CD14-positive monocyte (primary cell): ENCODE measurements at regions not wholly inside any gene's neighbourhood (a gene's known extent, or its start where the extent isn't known, plus 50 kb on each side); places are given as distances from the start of the nearest gene placed in this dataset.

Source experiments
- DNase-seq, 3 donors: peaks; one replicate each; pipeline ENCODE4 v3.0.0-alpha.2; 2011 to 2022
- H2AFZ ChIP-seq: 2 replicates; pipeline ENCODE4 v1.6.0; 2012; ENCODE audit warnings: mild to moderate bottlenecking, low read depth, low read length, inconsistent platforms; ENCODE audit not compliant: insufficient read depth, poor library complexity, severe bottlenecking
- H3K27ac ChIP-seq, 2 donors: 1 replicate in 1 of 2; 2 replicates in 1 of 2; pipeline ENCODE4 v1.5.1; 2012 to 2013; ENCODE audit warnings: low read length in 2 of 2, control low read depth in 1 of 2, inconsistent platforms in 1 of 2, low read depth in 1 of 2, mild to moderate bottlenecking in 1 of 2
- H3K27me3 ChIP-seq, 2 donors: one replicate each; pipeline versions ENCODE4 v1.6.0 to v1.6.1; 2011 to 2013; ENCODE audit warnings: low read length in 2 of 2; ENCODE audit not compliant: control insufficient read depth in 2 of 2, insufficient read depth in 2 of 2
- H3K36me3 ChIP-seq, 2 donors: replicated peaks in 1 of 2; 1 replicate in 1 of 2; 2 replicates in 1 of 2; pipeline versions ENCODE4 v1.5.1 to v1.6.1; 2012 to 2013; ENCODE audit warnings: low read length in 2 of 2, control low read depth in 1 of 2, inconsistent platforms in 1 of 2, mild to moderate bottlenecking in 1 of 2; ENCODE audit not compliant: insufficient read depth in 2 of 2, control insufficient read depth in 1 of 2
- H3K4me1 ChIP-seq, 2 donors: 1 replicate in 1 of 2; 2 replicates in 1 of 2; pipeline versions ENCODE4 v1.5.1 to v1.6.1; 2012 to 2013; ENCODE audit warnings: low read length in 2 of 2, control low read depth in 1 of 2, inconsistent platforms in 1 of 2, mild to moderate bottlenecking in 1 of 2, moderate library complexity in 1 of 2; ENCODE audit not compliant: insufficient read depth in 2 of 2, control insufficient read depth in 1 of 2
- H3K4me2 ChIP-seq: replicated peaks from 2 replicates; pipeline ENCODE3; 2012; ENCODE audit warnings: low read length, moderate library complexity, mild to moderate bottlenecking; ENCODE audit not compliant: poor library complexity, severe bottlenecking; ENCODE audit errors: extremely low read depth
- H3K4me3 ChIP-seq, 3 experiments: fragments of 200-600 bp in 1 of 3; sonication (generic) in 1 of 3; replicated peaks in 1 of 3; 1 replicate in 2 of 3; 2 replicates in 1 of 3; pipeline ENCODE4 v1.5.1; 2011 to 2013; ENCODE audit warnings: low read length in 3 of 3, mild to moderate bottlenecking in 3 of 3, control low read depth in 2 of 3, low read depth in 2 of 3, inconsistent platforms in 1 of 3, moderate library complexity in 1 of 3
- H3K79me2 ChIP-seq: 2 replicates; pipeline ENCODE4 v1.6.0; 2012; ENCODE audit warnings: mild to moderate bottlenecking, control low read depth, inconsistent platforms, low read length, moderate library complexity; ENCODE audit not compliant: insufficient read depth
- H3K9ac ChIP-seq: 2 replicates; pipeline ENCODE4 v1.6.0; 2017; ENCODE audit warnings: low read length, mild to moderate bottlenecking; ENCODE audit not compliant: insufficient read depth, poor library complexity, severe bottlenecking
- H3K9me3 ChIP-seq, 2 donors: replicated peaks in 1 of 2; 1 replicate in 1 of 2; 2 replicates in 1 of 2; pipeline versions ENCODE4 v1.5.1 to v1.6.1; 2012 to 2013; ENCODE audit warnings: low read length in 2 of 2, control low read depth in 1 of 2; ENCODE audit not compliant: control insufficient read depth in 1 of 2, insufficient read depth in 1 of 2
- H4K20me1 ChIP-seq: 2 replicates; pipeline ENCODE4 v1.6.0; 2012; ENCODE audit warnings: mild to moderate bottlenecking, low read length, control low read depth, moderate library complexity; ENCODE audit not compliant: insufficient read depth
- H3K27ac Mint-ChIP-seq, 7 donors: one replicate each; pipeline ENCODE4 v1.8.0; 2020; ENCODE audit warnings: mild to moderate bottlenecking in 7 of 7, mixed read lengths in 7 of 7, moderate library complexity in 6 of 7, inconsistent platforms in 2 of 7
- H3K27me3 Mint-ChIP-seq, 3 donors: one replicate each; pipeline ENCODE4 v1.8.0; 2021 to 2022; ENCODE audit warnings: low read depth in 3 of 3, mild to moderate bottlenecking in 3 of 3, mixed read lengths in 3 of 3, moderate library complexity in 3 of 3, inconsistent platforms in 1 of 3
- H3K36me3 Mint-ChIP-seq, 2 donors: one replicate each; pipeline ENCODE4 v1.8.0; 2020; ENCODE audit warnings: mixed read lengths in 2 of 2, inconsistent platforms in 1 of 2, mild to moderate bottlenecking in 1 of 2
- H3K4me1 Mint-ChIP-seq: one replicate; pipeline ENCODE4 v1.8.0; 2020; ENCODE audit warnings: mild to moderate bottlenecking, mixed read lengths
- H3K4me3 Mint-ChIP-seq, 2 donors: one replicate each; pipeline ENCODE4 v1.8.0; 2020; ENCODE audit warnings: mild to moderate bottlenecking in 2 of 2, mixed read lengths in 2 of 2, moderate library complexity in 1 of 2
- H3K9me3 Mint-ChIP-seq, 7 donors: one replicate each; pipeline ENCODE4 v1.8.0; 2020 to 2022; ENCODE audit warnings: mixed read lengths in 7 of 7, mild to moderate bottlenecking in 6 of 7, moderate library complexity in 6 of 7, inconsistent platforms in 2 of 7
- CTCF ChIP-seq: fragments of 200-600 bp; IDR thresholded peaks from one replicate; pipeline ENCODE4 v1.8.0; 2022; ENCODE audit warnings: antibody characterized with exemption, mild to moderate bottlenecking
- intact Hi-C, 2 donors: fragments of 100-400 bp; cut with micrococcal nuclease; formaldehyde crosslinking; loops; one replicate each; pipeline versions ENCODE4 v1.15.0 to v1.15.1; 2023

GRCh38 chr6:145457556-145457955, 277.8 kb downstream of the EPM2A start:
- H4K20me1 ChIP-seq: no peaks in the 10 kb centered on the region

GRCh38 chr6:145468534-145468933, 266.8 kb downstream of the EPM2A start:
- no peaks in the 10 kb centered on the region for H3K27me3 ChIP-seq
- no peaks in the 10 kb centered on the region for H3K36me3 Mint-ChIP-seq
- no peak overlapping the region for H2AFZ ChIP-seq
- DNase-seq: no peak
- H3K79me2 ChIP-seq: no peaks in the 10 kb centered on the region
- H3K9ac ChIP-seq: no peak overlapping the region
- no peaks in the 10 kb centered on the region for H3K36me3 ChIP-seq
- H3K4me3 Mint-ChIP-seq: no peak overlapping the region
- no peak overlapping the region for H3K27ac Mint-ChIP-seq
- intact Hi-C loops: no loop called here
- no peak for TF ChIP-seq CTCF
- H3K4me1 Mint-ChIP-seq: no peaks in the 10 kb centered on the region
- H3K9me3 Mint-ChIP-seq: peaks cover 6 to 20% (median 10%) of the 10 kb centered on the region in 7 donors
- H4K20me1 ChIP-seq: no peaks in the 10 kb centered on the region
- peaks cover 14 to 24% of the 10 kb centered on the region in 2 donors for H3K9me3 ChIP-seq
- H3K4me3 ChIP-seq: no peak overlapping the region
- peaks cover 0 to 2% (median 0%) of the 10 kb centered on the region in 3 donors for H3K27me3 Mint-ChIP-seq
- H3K4me1 ChIP-seq: no peaks in the 10 kb centered on the region
- no peak overlapping the region for H3K27ac ChIP-seq
- H3K4me2 ChIP-seq: no peak overlapping the region

More at GRCh38 chr6:145457556-145457955, 277.8 kb downstream of the EPM2A start:
- Histone ChIP-seq H3K9me3 (peaks cover 0 to 3% of the 10 kb centered on the region in 2 donors), H3K27ac (no peak overlapping the region), H3K9ac (no peak overlapping the region), H3K79me2 (no peaks in the 10 kb centered on the region), H3K27me3 (no peaks in the 10 kb centered on the region), H3K4me1 (no peaks in the 10 kb centered on the region), H2AFZ (no peak overlapping the region), H3K36me3 (no peaks in the 10 kb centered on the region), H3K4me2 (no peak overlapping the region), H3K4me3 (no peak overlapping the region)
- no peaks in the 10 kb centered on the region for H3K36me3 Mint-ChIP-seq
- DNase-seq: no peak
- no peaks in the 10 kb centered on the region for H3K27me3 Mint-ChIP-seq
- peaks cover 0 to 11% (median 3%) of the 10 kb centered on the region in 7 donors for H3K9me3 Mint-ChIP-seq
- no peak overlapping the region for H3K27ac Mint-ChIP-seq
- intact Hi-C loops: no loop called here
- no peak for TF ChIP-seq CTCF
- H3K4me3 Mint-ChIP-seq: no peak overlapping the region
- H3K4me1 Mint-ChIP-seq: no peaks in the 10 kb centered on the region
